SK-N-SH treated with all-trans-retinoic acid at 6 μM for 48 hours (cell line): ENCODE measurements at regions not wholly inside any gene's neighbourhood (a gene's known extent, or its start where the extent isn't known, plus 50 kb on each side); places are given as distances from the start of the nearest gene placed in this dataset.

Source experiments
- ATAC-seq: fragments of 200-7000 bp; cut with Tn5 transposase; 3 replicates; pipeline ENCODE4 v1.9.1; 2020; ENCODE audit warnings: mild to moderate bottlenecking, moderate library complexity
- BACH2 ChIP-seq: fragments of 250-450 bp; sonication (Bioruptor Pico); IDR thresholded peaks from 2 replicates; pipeline ENCODE4 v1.9.0; 2021; ENCODE audit warnings: mild to moderate bottlenecking, borderline replicate concordance
- CSDC2 ChIP-seq: fragments of 250-450 bp; sonication (Bioruptor Pico); IDR thresholded peaks from 2 replicates; pipeline ENCODE4 v1.5.0; 2020; ENCODE audit warnings: mild to moderate bottlenecking, moderate library complexity
- GLIS3 ChIP-seq: fragments of 250-450 bp; sonication (Bioruptor Pico); IDR thresholded peaks from 2 replicates; pipeline ENCODE4 v1.5.0; 2020; ENCODE audit warnings: mild to moderate bottlenecking, moderate library complexity
- ISL1 ChIP-seq: fragments of 250-450 bp; sonication (Bioruptor Pico); IDR thresholded peaks from 2 replicates; pipeline ENCODE4 v2.1.2; 2022; ENCODE audit warnings: mild to moderate bottlenecking, moderate library complexity
- OSR1 ChIP-seq: fragments of 250-450 bp; sonication (Bioruptor Pico); IDR thresholded peaks from 2 replicates; pipeline ENCODE4 v1.8.0; 2022; ENCODE audit warnings: moderate library complexity, mild to moderate bottlenecking, inconsistent platforms
- PPARA ChIP-seq: fragments of 250-450 bp; sonication (Bioruptor Pico); IDR thresholded peaks from 2 replicates; pipeline ENCODE4 v1.5.0; 2020; ENCODE audit warnings: mild to moderate bottlenecking, borderline replicate concordance
- RARB ChIP-seq: fragments of 250-450 bp; sonication (Bioruptor Pico); IDR thresholded peaks from 2 replicates; pipeline ENCODE4 v1.8.0; 2021; ENCODE audit warnings: mild to moderate bottlenecking, moderate library complexity
- SNAI2 ChIP-seq: fragments of 250-450 bp; sonication (Bioruptor Pico); IDR thresholded peaks from 2 replicates; pipeline ENCODE4 v1.5.0; 2020; ENCODE audit warnings: mild to moderate bottlenecking, moderate library complexity
- TCF4 ChIP-seq: fragments of 250-450 bp; sonication (Bioruptor Pico); IDR thresholded peaks from 2 replicates; pipeline ENCODE4 v1.8.0; 2021; ENCODE audit warnings: mild to moderate bottlenecking, moderate library complexity, borderline replicate concordance
- TOX ChIP-seq: fragments of 250-450 bp; sonication (Bioruptor Pico); IDR thresholded peaks from 2 replicates; pipeline ENCODE4 v1.8.0; 2021; ENCODE audit warnings: mild to moderate bottlenecking, moderate library complexity, borderline replicate concordance
- ZC3H10 ChIP-seq: fragments of 250-450 bp; sonication (Bioruptor Pico); IDR thresholded peaks from 2 replicates; pipeline ENCODE4 v1.5.1; 2021; ENCODE audit warnings: mild to moderate bottlenecking, moderate library complexity
- ZFP3 ChIP-seq: fragments of 250-450 bp; sonication (Bioruptor Pico); IDR thresholded peaks from 2 replicates; pipeline ENCODE4 v1.5.0; 2020; ENCODE audit warnings: mild to moderate bottlenecking, moderate library complexity
- ZNF70 ChIP-seq: fragments of 450-650 bp; formaldehyde crosslinking; IDR thresholded peaks from 2 replicates; pipeline ENCODE4 v1.5.0; 2020; ENCODE audit warnings: mild to moderate bottlenecking, moderate library complexity
- TF ChIP-seq, protein P1 (sequence below): fragments of 250-450 bp; sonication (Bioruptor Pico); IDR thresholded peaks from 2 replicates; pipeline ENCODE4 v1.5.1; 2021; ENCODE audit warnings: mild to moderate bottlenecking, moderate library complexity
- TF ChIP-seq, protein P2 (sequence below): fragments of 250-450 bp; sonication (Bioruptor Pico); IDR thresholded peaks from 2 replicates; pipeline ENCODE4 v1.8.0; 2020; ENCODE audit warnings: mild to moderate bottlenecking, moderate library complexity, borderline replicate concordance
- TF ChIP-seq, protein P3 (sequence below): fragments of 250-450 bp; sonication (Bioruptor Pico); IDR thresholded peaks from 2 replicates; pipeline ENCODE4 v1.5.1; 2020; ENCODE audit warnings: low read depth, mild to moderate bottlenecking, moderate library complexity
- TF ChIP-seq, protein P4 (sequence below): fragments of 250-450 bp; sonication (Bioruptor Pico); IDR thresholded peaks from 2 replicates; pipeline ENCODE4 v1.5.0; 2020; ENCODE audit warnings: mild to moderate bottlenecking, moderate library complexity
- TF ChIP-seq, protein P5 (sequence below): fragments of 250-450 bp; sonication (Bioruptor Pico); IDR thresholded peaks from 2 replicates; pipeline ENCODE4 v1.8.0; 2021; ENCODE audit warnings: low read depth, mild to moderate bottlenecking, moderate library complexity, borderline replicate concordance

DNA sequence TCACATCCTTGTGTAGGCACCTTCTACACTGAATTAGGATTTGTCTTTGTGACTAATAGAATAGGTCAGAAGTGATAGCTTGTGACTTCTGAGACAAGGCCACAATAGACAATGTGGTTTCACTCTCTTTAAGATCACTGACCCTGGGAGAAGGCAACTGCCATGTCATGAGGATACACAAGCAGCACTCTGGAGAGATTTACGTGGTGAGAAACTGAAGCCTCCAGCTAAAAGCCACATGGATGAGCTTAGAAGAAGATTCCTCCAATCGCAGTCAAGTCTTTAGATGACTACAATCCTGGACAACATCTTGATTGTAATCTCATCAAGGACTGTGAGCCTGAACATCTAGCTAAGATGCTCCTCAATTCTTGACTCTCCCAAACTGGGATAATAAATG lies 206.6 kb downstream of the ESM1 start (continued):
- TF ChIP-seq PPARA (CRISPR knock-in tag), result no peak

DNA sequence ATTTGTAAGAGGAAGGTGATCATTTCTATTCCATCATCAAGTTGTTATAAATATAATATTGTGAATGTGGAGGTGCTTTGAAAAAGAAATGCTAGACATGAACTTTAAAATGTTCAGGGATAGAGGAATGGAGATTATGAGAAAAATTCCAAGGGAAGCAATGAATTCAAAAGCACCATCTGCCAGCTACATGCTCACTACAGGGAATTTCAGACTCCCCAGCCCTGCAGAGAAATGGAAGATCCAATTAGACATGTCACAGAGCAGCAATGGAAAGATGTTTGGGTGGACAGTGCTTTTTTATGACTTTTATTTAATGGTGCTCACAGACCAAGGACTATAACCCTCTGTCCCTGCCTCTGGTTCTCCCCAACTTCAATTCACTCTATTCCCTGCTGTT lies 209.7 kb downstream of the ESM1 start:
- no peak for TF ChIP-seq PPARA (CRISPR knock-in tag)
- ATAC-seq, result no peak

DNA sequence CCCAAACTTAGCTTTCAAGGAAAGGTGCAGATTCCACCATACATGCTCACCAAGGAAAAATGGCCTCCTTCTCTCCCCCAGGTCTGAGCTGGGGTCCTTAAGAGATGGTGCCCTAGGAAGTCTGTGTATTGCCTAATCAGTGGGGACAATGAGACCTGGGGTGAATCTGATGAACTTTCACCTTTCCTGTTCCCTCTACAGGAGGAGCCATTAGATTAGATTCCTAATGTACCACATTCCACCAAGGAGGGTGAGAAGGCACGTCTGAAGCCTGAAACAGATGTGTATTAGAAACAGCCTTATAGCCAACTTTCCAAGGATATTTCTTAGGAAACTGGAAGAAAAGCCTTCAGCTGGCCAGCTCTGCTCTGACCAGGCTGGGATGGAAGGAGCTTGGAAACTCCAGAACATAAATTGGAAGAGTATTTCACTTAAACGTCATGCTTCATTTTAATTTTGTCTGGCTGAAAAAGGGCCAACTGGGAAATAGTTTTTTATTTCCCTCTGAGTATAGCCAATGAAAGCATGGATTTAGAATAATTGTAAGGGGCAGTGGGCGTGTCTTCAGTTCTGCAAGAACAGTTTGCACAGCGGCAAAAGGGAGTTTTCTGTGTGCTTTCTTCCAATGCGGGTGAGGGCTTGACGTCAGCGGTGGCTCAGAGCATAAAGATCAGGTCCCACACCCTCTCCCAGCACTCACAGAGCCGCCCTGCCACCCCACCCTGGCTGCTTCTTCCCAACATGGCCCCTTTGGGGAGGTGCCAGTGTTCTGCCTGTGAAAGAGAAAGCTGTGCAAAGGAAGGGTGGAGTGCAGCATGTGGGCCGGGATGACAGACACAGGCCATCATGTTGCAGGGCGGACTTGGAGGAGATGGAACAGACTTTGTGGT lies 210.9 kb downstream of the ESM1 start:
- ATAC-seq, result no peak
- TF ChIP-seq RARB (CRISPR knock-in tag), result no peak
- TF ChIP-seq, protein P1, sequence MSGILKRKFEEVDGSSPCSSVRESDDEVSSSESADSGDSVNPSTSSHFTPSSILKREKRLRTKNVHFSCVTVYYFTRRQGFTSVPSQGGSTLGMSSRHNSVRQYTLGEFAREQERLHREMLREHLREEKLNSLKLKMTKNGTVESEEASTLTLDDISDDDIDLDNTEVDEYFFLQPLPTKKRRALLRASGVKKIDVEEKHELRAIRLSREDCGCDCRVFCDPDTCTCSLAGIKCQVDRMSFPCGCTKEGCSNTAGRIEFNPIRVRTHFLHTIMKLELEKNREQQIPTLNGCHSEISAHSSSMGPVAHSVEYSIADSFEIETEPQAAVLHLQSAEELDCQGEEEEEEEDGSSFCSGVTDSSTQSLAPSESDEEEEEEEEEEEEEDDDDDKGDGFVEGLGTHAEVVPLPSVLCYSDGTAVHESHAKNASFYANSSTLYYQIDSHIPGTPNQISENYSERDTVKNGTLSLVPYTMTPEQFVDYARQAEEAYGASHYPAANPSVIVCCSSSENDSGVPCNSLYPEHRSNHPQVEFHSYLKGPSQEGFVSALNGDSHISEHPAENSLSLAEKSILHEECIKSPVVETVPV (CRISPR knock-in tag), result no peak
- TF ChIP-seq TCF4 (CRISPR knock-in tag), result no peak
- TF ChIP-seq CSDC2 (CRISPR knock-in tag), result no peak
- no peak for TF ChIP-seq ZNF70 (CRISPR knock-in tag)
- TF ChIP-seq GLIS3 (CRISPR knock-in tag), result no peak

DNA sequence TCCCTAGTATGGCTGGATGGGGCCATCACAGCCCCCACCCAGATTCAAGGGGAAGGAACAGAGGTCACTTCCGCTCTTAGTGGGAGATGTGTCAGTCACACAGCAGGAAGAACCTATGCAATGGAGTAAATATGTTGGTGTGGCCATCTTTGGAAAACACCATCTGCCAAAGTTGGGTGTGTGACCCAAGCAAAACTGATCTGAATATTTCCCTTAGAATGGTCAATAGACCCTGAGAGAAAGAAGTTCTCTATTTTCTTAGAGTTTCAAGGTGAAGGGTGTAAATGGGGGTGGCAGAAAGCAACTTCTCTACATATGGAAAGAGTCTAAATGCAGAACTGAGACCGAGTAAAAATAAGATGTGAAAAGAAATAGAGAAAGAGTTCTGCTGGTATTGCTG lies 212.7 kb downstream of the ESM1 start:
- ATAC-seq, result no peak
- TF ChIP-seq OSR1 (CRISPR knock-in tag), result no peak
- no peak for TF ChIP-seq BACH2
- TF ChIP-seq, protein P2, sequence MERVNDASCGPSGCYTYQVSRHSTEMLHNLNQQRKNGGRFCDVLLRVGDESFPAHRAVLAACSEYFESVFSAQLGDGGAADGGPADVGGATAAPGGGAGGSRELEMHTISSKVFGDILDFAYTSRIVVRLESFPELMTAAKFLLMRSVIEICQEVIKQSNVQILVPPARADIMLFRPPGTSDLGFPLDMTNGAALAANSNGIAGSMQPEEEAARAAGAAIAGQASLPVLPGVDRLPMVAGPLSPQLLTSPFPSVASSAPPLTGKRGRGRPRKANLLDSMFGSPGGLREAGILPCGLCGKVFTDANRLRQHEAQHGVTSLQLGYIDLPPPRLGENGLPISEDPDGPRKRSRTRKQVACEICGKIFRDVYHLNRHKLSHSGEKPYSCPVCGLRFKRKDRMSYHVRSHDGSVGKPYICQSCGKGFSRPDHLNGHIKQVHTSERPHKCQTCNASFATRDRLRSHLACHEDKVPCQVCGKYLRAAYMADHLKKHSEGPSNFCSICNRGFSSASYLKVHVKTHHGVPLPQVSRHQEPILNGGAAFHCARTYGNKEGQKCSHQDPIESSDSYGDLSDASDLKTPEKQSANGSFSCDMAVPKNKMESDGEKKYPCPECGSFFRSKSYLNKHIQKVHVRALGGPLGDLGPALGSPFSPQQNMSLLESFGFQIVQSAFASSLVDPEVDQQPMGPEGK (CRISPR knock-in tag), result no peak
- no peak for TF ChIP-seq ZNF70 (CRISPR knock-in tag)
- TF ChIP-seq, protein P3, sequence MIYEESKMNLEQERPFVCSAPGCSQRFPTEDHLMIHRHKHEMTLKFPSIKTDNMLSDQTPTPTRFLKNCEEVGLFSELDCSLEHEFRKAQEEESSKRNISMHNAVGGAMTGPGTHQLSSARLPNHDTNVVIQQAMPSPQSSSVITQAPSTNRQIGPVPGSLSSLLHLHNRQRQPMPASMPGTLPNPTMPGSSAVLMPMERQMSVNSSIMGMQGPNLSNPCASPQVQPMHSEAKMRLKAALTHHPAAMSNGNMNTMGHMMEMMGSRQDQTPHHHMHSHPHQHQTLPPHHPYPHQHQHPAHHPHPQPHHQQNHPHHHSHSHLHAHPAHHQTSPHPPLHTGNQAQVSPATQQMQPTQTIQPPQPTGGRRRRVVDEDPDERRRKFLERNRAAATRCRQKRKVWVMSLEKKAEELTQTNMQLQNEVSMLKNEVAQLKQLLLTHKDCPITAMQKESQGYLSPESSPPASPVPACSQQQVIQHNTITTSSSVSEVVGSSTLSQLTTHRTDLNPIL (CRISPR knock-in tag), result no peak
- TF ChIP-seq SNAI2 (CRISPR knock-in tag), result no peak
- no peak for TF ChIP-seq TOX (CRISPR knock-in tag)
- no peak for TF ChIP-seq ISL1 (CRISPR knock-in tag)
- no peak for TF ChIP-seq RARB (CRISPR knock-in tag)
- TF ChIP-seq ZC3H10 (CRISPR knock-in tag), result no peak
- TF ChIP-seq CSDC2 (CRISPR knock-in tag), result no peak
- TF ChIP-seq, protein P1 (CRISPR knock-in tag), result no peak
- TF ChIP-seq, protein P4, sequence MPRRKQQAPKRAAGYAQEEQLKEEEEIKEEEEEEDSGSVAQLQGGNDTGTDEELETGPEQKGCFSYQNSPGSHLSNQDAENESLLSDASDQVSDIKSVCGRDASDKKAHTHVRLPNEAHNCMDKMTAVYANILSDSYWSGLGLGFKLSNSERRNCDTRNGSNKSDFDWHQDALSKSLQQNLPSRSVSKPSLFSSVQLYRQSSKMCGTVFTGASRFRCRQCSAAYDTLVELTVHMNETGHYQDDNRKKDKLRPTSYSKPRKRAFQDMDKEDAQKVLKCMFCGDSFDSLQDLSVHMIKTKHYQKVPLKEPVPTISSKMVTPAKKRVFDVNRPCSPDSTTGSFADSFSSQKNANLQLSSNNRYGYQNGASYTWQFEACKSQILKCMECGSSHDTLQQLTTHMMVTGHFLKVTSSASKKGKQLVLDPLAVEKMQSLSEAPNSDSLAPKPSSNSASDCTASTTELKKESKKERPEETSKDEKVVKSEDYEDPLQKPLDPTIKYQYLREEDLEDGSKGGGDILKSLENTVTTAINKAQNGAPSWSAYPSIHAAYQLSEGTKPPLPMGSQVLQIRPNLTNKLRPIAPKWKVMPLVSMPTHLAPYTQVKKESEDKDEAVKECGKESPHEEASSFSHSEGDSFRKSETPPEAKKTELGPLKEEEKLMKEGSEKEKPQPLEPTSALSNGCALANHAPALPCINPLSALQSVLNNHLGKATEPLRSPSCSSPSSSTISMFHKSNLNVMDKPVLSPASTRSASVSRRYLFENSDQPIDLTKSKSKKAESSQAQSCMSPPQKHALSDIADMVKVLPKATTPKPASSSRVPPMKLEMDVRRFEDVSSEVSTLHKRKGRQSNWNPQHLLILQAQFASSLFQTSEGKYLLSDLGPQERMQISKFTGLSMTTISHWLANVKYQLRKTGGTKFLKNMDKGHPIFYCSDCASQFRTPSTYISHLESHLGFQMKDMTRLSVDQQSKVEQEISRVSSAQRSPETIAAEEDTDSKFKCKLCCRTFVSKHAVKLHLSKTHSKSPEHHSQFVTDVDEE, result no peak
- TF ChIP-seq, protein P5, sequence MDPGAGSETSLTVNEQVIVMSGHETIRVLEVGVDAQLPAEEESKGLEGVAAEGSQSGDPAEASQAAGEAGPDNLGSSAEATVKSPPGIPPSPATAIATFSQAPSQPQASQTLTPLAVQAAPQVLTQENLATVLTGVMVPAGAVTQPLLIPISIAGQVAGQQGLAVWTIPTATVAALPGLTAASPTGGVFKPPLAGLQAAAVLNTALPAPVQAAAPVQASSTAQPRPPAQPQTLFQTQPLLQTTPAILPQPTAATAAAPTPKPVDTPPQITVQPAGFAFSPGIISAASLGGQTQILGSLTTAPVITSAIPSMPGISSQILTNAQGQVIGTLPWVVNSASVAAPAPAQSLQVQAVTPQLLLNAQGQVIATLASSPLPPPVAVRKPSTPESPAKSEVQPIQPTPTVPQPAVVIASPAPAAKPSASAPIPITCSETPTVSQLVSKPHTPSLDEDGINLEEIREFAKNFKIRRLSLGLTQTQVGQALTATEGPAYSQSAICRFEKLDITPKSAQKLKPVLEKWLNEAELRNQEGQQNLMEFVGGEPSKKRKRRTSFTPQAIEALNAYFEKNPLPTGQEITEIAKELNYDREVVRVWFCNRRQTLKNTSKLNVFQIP (CRISPR knock-in tag), result no peak
- no peak for TF ChIP-seq ZFP3 (CRISPR knock-in tag)
- TF ChIP-seq GLIS3 (CRISPR knock-in tag), result no peak
- no peak for TF ChIP-seq PPARA (CRISPR knock-in tag)
